SIG-M5 (cell line): ENCODE measurements at regions not wholly inside any gene's neighbourhood (a gene's known extent, or its start where the extent isn't known, plus 50 kb on each side); places are given as distances from the start of the nearest gene placed in this dataset.
"Not testable (repeated sequence)": the region's sequence is repeated elsewhere in the genome, so short reads cannot be mapped to it uniquely, and the experiment has no call there.

Source experiments
- DNase-seq: peaks from one replicate; lab custom pipeline; 2025; lab: John Stamatoyannopoulos, UW

DNA sequence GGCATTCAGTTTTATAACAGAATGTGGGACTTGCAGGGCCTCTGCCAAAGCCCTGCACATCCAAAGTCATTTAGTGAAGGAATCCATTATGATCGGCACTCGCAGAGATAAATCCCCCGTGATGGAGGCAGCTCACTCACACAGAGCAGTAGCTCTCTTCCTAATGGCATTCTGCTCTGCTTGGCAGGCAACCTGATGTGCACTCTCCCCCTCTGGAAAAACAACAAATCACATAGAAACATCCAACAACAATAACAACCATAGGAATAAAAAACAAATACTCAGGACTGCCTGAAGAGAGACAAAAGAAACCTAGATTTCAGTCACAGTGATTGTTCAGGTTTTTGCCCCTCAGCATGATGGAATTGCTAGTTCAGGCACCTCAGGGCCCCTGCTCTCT lies 59.7 kb downstream of the NAA11 start:
- no peak for DNase-seq

DNA sequence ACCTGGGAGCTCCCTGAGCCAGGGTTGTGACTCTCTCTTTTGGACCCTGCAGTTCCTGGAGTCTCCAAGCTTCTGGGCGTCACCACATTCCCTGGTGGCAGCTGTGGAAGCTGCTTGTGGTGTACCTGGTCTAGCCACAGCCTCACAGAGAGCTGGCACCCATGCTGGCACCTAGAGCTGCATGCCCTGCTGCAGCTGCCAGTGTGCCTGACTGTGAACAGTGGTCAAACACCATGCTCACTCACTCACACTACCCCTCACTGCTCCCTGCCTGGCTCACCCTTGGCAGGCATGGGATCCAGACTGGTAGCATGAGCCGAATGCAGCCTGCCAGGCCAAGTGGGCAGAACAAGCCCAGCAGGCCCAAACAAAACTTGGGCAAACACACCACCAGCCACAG lies 66.6 kb downstream of the NAA11 start:
- no peak for DNase-seq

DNA sequence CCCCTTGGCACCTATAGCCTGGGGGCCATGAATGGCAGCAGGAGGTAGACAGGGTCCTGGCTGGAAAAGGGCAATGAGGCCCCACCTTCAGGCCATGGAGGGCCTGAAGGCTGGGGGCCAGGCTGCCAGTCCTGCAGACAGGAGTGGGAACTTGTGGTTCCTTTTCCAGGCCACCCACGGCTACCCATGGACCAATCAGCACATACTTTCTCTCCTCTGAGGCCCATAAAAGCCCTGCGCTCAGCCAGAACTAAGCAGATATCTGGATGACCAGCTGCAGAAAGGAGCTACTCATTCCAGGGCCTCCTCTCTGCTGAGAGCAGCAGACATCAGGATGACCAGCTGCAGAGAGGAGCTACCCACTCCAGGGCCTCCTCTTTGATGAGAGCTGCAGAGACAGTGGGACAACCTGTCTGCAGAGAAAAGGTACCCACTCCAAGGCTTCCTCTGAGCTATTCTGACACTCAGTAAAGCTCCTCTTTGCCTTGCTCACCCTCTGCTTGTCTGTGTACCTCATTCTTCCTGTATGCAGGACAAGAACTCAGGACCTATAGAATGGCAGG lies 67.2 kb downstream of the NAA11 start:
- no peak for DNase-seq

DNA sequence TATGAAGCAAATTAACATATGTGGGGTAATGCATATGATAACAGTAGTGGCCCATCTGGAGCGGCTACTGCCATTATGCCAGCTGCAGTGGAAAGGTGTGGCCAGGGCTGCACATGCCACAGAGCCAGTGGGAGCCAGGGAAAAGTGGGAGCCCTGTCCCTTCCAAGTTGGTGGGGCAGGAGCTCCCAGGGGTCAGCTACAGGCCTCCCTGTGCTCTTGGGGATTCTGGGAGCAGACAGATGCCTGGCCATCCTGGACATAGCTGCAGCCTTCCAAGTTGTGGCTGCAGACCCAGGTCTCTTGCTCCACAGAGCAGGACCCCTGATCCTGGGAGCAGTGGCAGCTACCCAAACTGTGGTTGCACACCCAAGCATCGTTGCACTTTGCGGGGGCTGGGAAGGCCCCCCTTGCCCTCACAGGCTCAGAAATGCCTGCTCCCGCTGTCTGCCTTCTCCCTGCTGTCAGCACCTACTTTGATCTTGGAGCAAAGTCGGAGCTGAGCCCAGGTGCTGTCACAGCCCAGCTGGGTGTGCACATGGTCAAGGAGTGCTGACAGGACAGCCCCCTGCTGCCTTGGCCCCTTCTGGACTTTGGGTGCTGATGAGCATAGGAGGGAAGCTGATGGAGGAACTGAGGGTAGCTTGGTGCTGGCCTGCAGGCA lies 67.8 kb downstream of the NAA11 start:
- DNase-seq: no peak

DNA sequence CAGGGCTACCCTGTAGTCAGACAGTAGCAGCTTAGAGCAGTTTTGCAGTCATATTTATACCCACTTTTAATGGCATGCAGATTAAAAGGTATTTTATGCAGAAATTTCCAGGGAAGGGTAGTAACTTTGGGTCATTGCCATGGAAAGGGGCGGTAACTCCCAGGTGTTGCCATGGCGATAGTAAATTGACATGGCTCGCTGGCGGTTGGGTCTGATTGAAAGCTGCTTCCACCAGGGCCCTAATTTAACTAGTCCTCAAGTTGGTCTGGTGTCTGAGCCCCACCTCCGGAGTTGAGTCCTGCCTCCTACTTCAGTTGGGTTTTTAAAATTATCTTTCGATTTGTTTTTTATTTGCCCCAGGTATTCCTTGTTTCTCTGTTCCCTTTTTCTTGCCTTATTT lies 70.1 kb downstream of the NAA11 start:
- DNase-seq: no peak

DNA sequence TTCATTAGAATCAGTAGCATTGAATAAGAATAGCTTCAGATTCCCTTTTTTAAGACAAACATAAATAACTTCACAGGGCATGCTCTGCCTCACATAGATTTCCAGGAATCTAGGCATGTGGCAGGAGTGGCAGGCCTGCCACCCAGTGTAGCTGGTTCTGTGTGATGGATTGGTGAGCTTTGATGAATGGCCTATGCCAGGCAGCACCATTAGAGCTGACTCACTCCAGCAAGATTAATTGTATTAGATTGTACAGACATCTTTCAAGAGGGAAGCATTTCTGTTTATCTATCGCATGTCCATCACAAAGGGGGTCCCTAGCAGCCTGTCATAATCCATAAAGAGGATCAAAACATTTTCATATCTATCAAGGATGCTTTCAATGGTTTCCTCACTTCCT lies 71.9 kb downstream of the NAA11 start:
- no peak for DNase-seq

DNA sequence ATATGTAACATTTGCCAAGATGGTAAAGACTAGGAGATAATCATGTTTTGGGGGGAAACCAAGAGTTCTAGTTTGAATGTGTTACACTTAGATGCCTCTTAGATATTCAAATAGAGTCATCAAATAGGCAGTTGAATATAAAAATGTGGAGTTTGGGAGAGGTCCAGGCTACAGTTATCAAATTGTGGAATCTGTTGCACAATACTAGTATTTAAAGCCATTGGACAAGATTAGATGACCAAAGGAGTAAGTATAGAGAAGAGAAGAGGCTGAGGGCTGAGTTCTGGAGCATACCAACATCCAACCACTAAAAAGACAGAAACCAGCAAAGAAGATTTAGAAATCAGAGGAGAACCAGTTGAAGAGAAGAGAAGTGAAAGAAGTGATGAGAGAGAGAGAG lies 72.7 kb downstream of the NAA11 start:
- DNase-seq: no peak

DNA sequence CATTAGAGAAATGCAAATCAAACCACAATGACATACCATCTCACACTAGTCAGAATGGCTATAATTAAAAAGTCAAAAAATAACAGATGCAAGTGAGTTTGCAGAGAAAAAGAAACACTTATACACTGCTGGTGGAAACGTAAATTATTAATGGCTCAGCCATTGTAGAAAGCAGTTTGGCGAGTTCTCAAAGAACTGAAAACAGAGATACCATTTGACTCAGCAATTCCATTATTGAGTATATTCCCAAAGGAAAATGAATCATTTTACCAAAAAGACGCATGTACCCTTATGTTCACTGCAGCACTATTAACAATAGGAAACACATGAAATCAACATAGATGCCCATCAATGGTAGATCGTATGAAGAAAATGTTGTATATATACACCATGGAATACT lies 75.0 kb downstream of the NAA11 start:
- DNase-seq: no peak

DNA sequence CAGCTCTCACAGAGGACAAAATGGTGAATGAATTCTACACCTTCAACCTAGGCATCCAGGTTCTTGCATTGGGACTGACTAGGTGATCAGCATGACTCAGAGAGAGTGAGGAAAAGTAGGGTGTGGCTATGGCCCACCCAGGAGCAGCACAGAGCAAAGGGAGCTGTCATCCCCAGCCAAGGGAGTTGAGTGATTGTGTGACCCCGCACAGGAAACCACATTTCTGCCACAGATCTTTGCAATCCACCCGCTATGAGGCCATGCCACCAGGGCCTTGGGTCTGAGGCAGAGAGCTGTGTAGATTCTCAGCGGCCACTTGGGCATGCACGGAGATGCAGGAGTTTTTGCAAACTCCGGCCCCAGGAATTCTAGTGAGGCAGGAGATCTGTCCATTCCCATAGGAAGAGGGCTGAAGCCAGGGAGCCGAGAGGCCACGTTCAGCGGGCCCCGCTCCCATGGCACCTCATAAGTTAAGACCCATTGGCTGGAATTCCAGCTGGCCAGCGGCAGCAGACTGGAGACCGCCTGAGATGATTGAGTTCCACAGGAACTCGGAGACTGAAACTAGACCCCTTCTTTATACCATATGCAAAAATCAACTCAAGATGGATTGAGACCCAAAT lies 75.9 kb downstream of the NAA11 start:
- DNase-seq: no peak

DNA sequence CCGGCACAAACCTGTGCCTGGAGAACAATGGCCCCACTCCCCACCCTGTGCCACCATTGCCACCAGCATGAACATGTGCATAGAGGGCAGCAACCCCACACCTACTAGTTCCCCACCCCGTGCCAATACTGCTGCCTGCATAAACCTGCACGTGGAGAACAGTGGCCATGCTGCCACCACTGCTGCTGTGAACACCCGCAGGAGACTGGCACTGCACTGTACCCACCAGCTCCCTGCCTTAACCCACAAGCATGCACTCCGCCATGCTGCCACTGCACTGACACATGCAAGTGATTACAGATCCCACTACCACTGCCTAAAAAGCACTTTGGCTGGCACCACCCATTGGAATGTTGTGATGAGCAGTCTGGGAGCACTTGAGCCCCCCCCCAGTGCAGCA lies 77.3 kb downstream of the NAA11 start:
- DNase-seq: no peak

DNA sequence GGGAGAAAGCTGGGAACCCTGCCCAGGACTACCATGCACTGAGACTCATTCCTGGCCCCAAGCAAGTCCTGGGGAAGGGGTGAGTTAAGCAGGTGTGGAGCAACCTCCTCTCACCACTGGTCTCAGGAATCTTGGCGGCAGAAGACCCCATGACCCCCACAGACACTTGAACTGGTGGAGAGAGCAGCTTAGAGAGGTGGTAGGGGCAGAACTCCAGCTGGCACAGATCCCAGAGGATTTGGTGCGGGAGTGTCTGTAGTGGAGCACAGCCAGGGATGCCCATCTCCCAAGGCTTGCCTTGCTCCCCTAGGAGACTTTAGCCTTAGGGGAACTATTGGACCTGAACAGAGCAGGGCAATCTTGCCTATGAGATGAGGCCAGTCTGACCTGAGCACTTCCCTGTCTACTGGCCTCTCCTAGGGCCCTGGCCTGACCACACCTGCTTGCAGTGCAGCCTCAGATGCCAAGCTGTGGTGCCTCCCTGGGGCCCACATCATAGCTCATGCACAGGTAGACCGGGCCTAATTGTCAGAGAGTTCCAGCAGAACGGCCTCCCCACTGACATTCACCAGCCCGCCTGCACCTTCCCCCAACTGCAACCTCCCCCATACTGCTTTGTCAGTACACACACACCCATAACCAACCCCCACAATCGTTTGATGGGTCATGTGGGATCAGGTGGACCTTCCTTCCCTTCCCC lies 78.0 kb downstream of the NAA11 start:
- no peak for DNase-seq

DNA sequence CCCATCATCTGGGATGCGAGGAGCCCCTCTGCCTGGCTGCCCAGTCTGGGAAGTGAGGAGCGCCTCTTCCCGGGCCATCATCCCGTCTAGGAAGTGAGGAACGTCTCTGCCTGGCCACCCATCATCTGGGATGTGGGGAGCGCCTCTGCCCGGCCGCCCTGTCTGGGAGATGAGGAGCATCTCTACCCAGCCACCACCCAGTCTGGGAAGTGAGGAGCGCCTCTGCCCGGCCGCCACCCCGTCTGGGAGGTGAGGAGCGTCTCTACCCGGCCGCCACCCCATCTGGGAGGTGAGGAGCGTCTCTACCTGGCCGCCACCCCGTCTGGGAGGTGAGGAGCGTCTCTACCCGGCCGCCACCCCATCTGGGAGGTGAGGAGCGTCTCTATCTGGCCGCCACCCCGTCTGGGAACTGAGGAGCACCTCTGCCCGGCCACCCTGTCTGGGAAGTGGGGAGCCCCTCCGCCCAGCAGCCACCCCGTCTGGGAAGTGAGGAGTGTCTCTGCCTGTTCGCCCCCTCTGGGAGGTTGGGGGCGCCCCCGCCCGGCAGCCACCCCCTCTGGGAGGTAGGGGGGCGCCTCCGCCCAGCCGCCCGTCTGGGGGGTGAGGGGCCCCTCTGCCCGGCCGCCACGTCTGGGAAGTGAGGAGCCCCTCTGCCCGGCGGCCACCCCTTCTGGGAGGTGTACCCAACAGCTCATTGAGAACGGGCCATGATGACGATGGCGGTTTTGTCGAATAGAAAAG lies 80.5 kb downstream of the NAA11 start:
- DNase-seq: not testable (repeated sequence)

DNA sequence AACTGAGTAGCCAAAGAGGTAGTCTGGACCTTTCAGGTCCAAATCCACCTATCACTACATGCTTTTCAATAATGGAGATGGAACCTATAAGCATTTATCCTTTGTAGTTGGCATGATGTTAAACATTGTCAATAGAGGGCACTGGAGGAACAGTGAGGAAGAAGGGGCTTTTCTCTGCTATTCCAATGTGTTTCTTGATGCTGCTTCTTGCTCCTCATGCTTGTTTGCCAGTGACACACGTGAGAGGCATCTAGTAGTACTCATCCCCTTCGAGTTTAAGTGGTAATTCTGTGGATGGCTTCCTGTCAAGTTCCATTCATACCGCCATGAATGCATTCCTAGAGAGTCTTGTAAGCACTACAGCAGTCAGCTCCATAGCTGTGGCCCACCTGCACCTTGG lies 84.0 kb downstream of the NAA11 start:
- DNase-seq: no peak

DNA sequence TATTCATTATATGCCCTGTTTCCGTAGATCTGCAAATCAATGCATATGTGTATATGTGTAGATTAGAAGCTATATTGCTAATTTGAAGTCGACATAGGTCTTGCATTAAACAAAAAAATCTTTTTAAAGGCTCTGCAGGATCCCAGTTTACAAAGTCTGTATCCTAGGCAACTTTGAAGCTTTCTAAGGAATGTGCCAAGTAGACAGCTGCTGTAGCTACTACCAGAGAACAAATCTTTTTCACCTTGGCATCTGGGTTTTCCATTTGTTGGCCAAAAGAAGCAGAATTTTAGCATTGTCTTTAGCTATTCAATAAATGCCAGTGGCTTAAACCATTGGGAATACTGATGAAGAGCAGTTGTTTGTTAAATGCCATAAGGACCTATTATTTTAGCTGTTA lies 88.0 kb downstream of the NAA11 start:
- DNase-seq: no peak

DNA sequence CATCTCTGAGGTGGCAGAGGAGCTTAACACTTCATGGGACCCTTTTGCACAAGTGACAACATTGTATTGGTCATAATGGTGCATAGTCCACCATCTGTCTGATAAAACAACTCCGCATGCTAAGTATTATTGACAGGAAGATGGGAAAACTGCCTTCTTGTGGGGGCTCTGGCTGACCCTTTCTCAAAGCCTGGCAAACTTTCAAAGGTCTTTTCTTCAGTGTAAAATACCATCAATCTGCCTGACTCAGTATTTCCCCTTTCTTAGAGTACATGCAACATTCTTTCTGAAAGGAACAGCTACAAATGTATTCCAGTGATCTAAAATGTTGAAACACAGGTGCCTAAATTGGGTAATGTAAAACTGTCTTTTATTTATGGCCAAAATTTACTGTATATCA lies 89.1 kb downstream of the NAA11 start:
- DNase-seq: no peak

DNA sequence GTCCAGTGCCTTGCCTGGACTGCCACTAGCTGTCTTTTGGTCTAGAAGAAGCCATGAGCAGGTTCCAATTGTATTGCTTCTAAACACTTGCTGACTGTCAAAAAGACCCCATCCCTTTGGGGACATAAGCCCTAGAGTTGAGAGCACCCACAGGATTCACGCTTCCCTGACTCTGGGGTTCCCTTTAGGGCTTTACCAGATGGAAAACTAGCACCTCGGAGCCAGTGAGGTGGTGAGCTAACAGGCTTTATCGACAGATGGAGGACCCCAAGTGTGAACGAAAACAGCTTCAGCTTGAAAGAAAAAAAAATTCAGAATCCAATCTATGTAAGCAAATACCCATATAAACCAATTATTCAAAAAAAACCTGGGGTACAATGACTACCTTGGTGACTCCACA lies 90.8 kb downstream of the NAA11 start:
- DNase-seq: no peak

DNA sequence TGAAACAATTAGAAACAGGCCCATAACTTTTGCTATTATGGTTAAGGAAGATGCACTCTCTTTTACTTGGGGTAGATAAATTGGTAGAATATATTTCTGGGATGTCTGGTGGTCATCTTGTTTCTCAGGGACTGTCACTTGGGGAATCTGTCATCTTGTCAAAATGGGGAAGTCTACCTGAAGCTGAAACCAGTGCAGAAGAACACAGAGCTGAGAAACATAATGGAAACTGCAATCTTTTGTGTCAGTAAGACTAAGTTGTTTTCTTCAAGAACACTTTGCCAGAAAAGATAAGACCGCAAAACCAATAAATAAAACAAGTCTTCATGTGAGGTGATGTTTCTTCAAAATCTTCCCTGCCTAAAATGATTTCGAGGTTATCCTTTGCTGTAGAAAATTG lies 92.0 kb downstream of the NAA11 start:
- DNase-seq: no peak

DNA sequence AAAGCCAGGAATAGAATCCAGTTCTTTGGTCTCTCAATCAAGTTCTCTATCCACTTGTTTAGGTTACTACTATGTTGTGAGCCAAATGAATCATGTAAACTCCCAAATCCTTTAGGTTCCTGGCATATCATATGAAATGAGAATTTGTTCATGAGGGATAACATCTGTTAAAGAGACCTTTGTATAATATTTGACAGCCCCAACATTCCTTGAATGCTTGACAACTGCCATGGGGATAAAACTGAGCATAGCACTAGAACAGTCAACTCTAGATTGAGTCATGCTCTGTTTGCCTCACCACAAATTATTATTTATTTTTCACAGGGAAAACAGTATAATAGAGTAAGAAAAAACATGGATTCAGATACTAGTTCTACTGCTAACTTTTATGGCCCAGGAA lies 93.3 kb downstream of the NAA11 start:
- DNase-seq: no peak

DNA sequence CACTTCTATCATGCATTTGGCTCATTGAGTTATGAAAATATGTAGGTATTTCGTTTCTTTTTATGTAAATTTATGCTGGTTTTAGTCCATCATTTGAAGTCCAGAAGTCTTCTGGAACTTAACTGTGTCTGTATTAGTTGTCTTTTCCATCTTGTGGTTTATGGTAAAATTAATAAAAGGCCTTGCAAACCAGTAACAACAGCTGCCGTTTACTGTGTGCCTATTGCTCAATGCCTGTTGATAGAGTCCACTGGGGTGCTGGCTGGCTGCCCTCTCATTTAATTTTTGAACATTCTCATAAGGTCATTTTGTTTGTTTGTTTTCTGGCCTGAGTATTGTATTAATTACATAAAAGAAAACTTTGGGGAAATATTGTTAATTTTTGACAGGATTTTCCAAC lies 98.0 kb downstream of the NAA11 start:
- no peak for DNase-seq

DNA sequence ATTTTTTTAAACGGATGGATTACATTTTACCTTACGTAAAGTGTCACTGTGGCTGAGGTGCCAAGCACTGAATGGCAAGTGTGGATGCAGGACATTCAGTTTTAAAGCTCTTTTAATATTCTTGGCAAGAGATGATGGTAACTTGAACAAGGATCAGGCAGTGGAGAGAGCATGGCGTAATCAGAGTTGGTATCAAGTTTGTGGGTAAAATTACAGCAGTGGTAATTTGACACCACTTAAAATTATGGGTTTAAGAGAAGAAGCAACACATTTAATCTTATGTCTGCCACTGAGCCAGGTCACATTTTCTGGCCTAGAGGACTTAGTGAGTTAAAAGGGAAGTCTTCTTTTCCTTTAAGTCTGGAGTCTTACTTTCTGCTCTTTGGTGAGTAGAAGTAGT lies 100.5 kb downstream of the NAA11 start:
- DNase-seq: no peak

DNA sequence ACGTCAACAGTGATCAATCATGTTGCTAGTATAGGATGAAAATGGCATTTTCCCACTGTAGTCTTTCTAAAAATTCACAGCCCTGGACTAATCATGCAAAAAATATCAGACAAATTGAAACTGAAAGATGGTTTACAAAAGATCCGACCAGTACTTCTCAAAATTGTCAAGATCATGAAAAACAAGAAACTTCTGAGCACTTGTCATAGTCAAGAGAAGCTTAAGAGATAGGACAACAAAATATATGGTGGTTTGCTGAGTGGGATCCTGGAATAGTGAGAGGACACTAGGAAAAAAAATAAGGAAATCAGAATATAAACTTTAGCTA lies 101.1 kb downstream of the NAA11 start:
- DNase-seq: no peak

DNA sequence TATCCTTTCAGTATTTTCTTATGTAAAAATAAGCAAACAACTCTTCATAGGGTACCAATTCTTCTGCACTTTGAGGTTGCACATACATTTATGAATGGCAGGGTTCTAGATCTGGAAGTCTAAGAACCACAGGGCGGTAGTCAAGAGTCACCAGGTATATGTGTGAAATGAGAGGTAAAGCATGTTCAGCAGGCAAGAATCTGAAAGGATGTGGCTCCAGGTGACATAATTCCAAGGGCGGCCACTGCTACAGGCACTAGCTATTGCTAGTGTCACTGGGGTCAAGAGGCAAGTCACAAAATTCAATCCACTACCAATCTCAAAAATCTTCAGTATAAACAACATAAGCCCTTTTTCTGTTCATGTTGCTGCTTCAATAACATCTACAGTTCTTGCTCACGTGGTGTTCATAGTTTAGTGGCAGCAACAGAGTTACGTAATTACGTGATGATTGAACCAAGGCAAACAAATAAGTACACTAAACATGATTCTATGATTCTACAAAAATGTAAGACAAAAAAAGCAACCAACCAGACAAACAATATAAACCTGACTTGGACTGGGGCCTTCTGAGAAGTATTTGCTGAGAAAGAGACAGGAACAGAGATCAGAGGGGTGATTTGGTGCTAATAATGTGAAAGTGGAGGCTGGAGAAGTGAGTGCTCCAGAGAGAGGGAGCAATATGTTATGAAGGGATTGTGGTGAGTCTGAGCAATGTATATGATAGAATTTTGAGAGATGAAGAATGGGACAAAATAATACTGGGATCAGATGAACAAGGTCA lies 101.7 kb downstream of the NAA11 start:
- DNase-seq: no peak
